IPS DF 4.7 (cell line): ENCODE measurements at regions not wholly inside any gene's neighbourhood (a gene's known extent, or its start where the extent isn't known, plus 50 kb on each side); places are given as distances from the start of the nearest gene placed in this dataset.

Experiments used
- DNase-seq: peaks from one replicate; pipeline ENCODE4 v3.0.0-alpha.2; 2013; ENCODE audit warnings: low spot score; ENCODE audit errors: extremely low read depth

DNA sequence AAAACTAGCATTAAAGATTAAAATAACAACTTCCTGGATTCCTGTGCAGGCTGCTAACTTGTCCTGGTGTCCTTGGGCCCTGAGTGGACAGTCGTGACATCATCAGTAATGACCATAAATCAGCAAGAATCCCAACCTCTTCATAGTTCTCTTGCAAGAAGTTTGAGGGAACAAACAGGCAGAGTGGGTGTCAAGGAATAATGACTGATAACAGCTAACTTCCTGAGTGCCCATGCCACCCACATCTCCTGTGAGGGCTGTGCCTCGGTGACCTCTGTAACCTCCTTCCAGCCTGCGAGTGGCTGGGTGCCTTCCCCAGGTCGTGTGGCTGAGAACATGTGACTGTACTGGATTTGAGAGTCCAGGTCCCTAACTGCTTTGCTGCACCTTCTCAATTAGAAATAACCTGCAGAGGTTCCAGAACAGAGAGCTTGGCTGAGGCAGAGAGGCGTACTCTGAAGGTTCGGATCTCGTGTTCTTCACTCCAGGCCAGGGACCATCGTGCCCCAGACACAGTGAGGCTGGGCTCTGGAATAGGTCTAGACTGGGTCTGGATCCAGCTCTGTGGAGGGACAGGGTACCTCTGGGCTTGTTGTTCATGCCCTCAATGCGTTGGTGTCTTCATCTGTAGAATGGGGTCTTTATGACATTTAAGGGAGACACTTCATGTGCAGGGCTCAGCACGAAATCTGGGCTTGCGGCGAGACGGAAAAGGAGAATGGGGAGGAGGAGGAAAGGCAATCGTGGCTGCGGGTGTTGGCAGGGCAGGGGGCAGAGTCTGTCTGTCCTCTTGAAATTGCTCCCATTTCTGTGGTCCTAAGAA is 313.1 kb upstream of the ZNF32 start:
- DNase-seq = no peak

DNA sequence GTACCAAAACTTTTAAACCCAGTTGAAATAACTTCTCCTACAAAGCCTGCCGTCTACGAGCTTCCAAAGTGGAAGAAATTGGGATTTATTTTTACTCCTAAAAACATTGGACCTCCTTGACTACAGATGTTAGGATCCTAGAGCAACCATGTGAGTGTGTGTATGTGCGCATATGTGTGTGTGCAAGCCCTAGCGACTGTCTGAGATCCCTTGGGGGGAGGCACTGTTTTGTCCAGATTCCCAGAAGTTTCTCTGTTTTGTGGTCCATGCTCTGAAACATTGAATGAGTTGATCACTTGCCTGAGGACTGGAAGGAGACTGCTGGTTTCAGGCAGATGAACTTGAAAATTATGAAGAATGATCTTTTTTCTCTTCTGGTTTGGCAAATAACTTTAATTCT is 312.3 kb upstream of the ZNF32 start:
- DNase-seq = no peak

DNA sequence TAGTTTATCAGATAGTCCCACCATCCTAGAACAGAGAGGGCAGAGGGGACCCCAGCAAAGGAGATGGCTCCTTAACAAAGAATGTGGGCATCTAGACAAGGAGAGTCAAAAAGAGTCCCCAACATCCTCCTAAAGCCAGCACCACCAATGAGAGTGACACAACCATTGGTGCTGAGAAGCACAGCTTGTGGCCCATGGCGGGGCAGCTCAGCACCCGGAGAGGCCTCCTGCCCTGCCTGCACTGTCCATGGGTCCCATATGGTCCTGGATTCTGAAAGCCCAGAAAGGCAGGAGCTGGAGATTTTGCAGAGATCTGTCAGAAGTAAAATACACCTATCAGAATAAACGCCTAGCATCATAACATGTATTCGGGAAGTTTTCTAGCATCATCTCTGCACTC is 311.8 kb upstream of the ZNF32 start:
- no peak for DNase-seq

DNA sequence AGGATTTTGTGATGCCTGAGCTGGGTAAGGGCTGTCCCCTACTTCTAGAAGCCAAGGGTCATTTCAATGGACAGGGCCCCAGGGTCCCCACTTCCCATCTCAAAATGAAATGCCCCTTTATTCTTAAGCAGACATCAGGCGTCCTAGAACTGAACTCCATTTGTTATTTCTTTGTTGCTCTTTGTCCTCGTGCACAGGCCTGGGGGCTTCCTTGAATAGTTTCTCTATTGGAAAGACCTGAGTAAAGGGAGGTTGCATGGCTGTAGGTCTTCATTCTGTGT is 311.4 kb upstream of the ZNF32 start:
- no peak for DNase-seq

DNA sequence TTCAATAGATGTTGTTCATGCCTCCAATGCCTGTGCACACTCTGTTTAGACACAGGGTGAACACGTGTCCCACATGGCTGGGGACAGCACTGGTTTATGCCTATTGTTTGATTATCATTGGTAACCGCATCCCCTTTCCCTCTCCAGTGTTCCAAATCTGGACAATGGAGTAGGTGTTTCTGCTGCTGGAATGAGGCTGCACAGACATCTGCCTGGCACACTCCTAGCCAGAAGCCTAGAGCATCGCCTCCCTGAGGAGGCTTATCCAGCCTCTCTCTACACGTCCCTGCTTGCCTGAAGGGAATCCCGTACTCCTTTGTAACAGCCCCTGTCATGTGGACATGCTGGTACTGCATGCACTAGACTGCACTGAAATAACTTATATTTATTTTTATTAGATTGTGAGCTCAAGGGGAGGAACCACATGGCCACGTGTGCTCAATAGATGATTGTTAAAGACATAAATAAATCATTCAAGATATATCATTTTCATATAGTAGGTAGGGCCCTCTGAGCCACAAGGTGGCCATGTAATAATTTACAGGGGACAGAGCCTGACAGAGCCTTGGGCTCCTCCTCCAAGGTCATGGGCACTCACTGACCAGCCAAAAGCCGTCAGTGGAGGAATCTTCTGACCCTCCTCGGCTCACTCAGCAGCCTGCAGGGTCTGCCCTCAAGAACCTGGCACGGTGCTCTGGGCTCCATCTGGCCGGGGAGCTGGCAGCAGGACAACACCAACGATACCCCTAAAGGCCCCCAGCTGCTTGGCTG is 310.9 kb upstream of the ZNF32 start:
- DNase-seq = no peak

DNA sequence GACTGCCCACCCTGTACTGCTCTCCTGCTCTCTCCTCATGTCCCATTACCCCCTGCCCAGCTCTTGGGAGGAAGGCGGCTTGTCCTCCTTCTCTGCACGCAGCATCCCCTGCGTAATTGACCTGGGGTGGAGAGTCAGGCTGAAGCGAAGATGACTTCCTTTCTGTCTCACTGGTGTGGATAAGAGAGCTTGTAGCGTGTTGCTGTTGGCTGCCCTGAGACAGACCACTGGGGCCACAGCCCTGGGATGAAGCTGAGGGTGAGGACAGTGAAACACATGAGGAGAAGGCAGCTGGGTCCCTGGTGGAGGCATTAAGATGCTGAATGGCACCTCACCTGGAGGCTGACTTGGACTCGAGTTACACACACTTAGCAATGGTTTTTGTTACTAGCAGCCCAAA is 310.3 kb upstream of the ZNF32 start:
- DNase-seq = no peak

DNA sequence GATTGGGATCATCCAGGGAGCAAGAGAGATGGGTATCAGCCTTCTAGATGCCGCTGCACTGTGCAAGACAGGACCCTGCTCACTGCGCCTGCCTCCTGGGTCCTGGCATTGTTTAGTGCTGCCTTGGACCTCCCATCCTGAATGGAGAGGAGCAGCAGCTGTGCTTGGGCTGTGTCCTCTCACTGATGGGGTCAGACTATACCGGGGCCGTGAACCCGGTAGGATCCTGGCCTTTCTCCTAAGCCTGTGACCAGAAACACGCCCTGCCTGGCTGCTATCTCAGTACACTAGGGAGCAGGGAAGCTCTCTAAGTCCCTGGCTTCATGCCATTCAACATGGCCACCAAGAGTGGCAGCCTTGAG is 309.4 kb upstream of the ZNF32 start:
- no peak for DNase-seq

DNA sequence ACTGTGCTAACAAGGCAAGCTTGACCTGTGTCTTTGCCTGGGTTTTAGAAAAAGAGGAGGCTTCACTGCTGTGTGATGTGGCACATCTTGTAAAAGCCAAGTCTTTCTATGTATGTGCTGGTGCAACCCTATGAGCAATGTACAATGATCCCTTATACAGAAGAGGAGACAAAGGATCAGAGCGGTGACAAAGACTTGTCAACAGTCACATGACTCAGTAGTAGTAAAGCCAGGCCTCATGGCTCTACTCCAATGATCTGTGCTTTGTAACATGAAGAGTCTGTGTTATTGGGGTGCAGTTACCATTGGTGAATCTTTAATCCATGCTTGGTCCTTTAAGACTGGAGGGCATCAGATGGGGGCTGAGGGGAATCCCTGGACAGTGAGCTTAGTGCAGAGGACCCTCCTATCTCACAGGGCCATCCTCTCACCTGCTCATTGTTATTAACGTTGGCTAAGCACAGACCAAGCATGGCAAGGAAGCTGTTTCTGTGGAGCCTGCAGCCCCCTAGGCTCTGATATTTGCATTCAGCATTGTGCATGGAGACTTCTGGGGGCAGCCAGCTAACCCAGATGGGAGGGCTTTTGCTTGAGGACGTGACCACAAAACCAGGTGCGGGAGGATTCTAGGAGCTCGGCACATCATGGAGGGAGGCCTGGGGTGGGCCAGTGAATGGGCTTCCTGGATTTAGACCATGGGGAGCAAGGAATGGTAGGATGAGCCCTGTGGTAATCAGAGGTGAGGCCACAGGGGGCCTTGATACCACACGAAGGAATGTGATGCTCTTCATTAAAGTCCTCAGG is 308.8 kb upstream of the ZNF32 start:
- no peak for DNase-seq

DNA sequence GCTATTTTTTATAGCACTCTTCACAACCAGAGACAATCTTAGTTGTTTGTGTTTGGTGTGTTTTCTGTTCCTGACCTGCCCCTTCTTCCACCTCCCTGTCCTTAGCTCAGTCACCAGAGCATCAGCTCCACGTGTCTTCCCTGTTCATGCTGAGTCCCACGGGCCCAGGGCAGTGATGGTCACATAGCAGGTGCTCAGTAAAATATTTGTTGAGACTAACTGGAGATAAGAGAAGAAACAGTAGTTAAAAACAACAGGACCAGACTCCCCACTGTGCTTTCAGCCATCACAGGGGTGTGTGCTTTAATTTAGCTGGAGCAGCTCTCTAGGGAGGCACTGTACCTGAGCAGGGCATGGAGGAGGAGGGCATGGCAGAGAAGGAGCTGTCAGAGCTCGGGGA is 307.3 kb upstream of the ZNF32 start:
- no peak for DNase-seq

DNA sequence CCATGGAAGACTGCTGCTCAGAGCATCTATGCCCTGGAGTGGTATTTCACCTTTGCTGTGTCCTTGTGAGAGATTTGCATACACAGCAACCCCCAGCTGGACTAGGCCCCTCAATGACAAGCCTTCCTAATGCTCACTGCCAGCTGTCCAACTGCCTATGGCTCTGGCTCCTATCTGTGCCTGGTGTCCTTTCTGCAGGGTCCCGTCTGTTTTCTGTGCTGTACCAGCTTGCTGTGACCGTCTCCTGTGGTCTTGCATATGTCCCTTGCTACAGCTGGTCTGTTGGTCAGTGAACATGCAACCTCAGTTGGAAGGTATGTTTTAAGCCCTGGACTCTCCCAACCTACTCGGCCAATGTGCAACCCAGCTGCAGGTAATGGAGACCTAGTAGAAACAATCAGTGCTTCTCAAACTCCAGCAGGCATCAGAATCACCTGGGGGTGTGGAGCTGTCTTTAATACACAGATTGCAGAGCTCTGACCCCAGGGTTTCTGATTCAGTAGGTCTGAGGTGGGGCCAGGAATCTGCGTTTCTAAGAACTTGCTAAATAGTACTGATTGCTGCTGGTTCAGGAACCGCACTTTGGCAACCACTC is 306.4 kb upstream of the ZNF32 start:
- no peak for DNase-seq

DNA sequence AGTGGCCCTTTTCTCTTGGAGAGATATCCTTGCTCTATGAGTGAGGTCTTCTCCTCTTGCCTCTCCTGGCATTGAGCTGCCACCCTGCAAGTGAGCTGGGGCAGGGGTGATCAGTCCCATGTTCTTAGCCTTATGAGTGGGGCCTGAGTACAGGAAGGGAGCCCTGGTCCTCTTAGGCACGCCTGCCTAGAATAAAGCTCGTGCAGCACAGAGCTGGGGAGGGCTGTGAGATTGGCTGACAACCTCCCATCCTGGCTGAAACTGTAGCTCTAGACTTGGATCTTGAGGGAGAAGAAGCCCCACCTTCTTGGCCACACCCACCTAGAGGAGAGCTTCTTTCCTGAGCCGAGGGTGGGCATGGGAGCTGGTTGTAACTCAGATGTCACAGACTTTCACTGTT is 305.0 kb upstream of the ZNF32 start:
- no peak for DNase-seq

DNA sequence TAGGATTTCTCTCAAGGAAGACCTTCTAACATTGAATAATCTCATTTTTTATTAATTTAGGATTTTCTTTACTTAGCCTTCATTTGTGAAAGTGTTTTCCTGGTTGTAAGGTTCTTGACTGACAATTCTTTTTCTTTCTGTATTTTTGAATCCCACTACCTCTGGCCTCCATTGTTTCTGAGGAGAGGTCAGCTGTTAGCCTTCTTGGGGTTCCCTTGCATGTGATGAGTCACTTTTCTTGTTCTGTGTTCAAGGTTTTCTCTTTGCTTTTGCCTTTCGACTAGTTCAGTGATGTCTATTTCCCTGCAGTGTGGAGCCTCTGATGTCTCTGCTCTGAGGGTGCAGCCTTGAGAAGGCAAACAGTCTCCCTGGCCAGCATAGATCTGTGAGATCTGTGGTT is 304.1 kb upstream of the ZNF32 start:
- DNase-seq = no peak

DNA sequence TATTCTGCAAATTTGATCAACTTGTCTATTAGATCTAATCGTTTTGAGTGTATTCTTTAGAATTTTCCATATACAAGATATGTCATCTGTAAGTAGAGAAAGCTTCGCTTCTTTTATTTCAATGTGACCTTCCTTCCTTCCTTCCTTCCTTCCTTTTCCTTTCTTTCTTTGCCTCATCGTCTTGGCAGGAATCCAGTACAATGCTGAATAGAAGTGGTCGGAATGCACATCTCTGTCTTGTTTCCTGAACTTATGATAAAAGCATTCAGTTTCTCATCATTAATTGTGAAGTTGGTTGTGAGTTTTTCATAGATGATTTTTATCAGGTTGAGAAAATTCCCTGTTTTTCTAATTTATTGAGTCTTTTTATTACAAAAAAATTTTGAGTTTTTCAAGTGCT is 300.7 kb upstream of the ZNF32 start:
- no peak for DNase-seq

DNA sequence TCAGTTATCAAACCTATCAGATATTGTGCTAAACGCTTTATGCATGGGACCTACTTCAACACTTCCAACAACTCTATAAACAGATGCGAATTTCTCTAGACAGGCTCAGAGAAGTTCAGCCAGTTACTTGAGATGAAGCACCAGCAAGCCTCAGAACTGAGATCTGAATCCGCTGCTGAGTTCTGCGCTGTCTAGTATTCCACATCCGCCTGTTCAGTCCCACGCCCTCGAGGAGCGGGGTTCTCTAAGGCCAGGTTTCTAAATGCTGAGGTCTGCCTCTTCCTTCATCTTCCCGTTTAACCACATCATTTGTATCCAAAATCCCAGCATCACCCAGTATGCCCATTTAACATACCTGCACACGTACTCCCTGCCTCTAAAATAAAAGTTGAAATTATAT is 297.8 kb upstream of the ZNF32 start:
- no peak for DNase-seq

DNA sequence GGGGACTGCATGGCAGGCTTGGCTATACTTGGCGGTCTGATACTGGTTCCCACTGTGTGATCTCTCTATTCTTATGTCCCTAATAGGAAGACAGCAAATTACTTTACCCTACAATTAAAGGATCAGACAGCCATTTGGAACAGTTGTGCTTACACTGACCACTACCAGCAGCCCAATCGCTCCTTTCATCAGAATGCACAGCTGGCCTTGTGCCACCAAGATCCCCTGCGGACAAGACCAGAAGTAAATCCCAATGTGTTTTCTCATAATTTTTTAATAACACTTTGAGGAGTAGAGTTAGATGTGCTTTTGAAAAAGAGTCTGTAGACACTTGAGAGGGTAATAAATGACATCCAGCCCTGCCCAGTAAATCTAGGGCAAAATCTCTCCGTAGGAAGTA is 297.2 kb upstream of the ZNF32 start:
- no peak for DNase-seq

DNA sequence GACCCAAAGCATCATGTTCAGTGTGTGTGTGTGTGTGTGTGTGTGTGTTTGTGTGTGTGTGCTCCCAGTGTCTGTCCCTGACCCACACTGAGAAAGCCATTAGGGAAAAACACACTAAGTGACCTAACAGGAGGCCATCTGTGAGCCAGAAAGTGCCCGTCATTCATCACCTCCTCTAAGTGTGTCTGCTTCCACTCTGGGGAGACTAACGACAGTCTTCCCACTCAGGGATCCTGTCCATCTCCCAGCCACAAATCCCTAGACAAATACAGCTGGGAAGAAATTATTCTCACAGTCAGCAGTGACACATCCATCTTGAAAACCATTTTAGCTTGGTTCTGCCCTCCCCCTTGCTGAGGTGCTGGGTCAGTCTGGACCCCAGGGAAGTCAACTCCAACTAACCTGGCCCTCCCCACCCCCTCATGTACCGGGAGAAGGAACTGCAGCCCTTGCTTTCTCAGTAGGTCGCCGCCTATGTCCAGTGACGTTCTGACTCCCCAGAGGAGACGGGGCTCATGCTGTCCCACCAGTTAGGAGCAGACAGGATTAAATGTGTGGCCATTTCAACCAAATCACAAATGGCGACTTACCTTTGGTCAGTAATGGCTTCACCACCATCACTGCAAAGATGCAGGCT is 296.5 kb upstream of the ZNF32 start:
- no peak for DNase-seq

DNA sequence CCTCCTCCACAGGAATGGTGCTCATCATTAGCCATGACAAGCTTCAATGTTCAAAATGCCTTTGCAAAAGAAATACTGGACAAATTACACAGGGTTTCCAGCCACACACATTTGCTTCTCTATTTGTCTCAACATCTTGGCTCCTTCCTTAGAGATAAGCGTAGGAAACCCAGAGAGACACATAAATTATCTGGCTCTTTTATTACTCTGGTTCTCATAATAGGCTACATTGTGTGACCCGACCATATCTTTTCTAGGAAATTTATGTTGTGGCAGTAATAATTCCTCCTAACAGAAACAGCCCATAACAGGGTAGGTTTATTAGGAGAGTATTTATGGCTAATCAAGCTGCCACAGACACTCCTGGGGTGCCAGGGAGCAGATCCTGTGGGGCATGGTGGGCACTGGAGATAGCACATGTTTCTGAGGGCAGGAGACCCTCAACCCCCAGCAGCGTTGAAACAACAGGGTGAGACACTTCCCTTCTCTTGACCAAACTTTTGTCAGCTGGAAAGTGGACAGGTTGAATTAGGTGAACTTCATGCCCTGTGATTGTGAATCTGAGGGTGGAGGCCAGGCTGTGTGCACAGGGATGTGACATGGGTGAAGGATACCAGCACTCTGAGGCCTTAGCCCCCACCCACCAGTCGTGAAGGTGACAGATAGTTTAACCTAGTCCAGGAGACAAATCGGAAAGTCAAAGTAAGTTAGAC is 295.9 kb upstream of the ZNF32 start:
- no peak for DNase-seq

DNA sequence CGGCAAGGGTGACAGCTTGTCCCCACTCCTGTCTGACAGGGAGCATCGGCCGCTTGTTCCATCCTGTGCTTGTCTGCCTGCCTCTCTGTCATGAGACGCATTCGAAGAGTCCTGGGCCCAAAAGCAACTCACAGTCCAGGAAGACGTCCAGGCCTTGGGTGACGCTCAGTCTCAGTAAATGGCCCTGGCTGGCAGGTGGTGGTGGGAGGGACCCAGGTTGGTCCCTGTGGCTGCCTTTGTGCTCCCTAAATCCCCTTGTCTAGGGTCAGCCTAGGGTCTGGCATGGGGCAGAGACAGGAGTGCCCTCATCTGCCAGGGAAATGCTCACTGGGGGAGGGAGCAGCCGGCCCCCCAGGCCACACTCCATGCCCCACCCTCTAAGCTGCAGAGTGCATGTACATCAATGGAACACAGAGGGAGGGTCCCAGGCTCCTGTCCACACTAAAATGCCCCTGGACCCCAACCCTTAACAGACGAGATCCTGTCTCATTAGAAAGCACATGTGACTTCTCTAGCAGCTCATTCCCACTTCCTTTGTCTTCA is 295.2 kb upstream of the ZNF32 start:
- DNase-seq = no peak

DNA sequence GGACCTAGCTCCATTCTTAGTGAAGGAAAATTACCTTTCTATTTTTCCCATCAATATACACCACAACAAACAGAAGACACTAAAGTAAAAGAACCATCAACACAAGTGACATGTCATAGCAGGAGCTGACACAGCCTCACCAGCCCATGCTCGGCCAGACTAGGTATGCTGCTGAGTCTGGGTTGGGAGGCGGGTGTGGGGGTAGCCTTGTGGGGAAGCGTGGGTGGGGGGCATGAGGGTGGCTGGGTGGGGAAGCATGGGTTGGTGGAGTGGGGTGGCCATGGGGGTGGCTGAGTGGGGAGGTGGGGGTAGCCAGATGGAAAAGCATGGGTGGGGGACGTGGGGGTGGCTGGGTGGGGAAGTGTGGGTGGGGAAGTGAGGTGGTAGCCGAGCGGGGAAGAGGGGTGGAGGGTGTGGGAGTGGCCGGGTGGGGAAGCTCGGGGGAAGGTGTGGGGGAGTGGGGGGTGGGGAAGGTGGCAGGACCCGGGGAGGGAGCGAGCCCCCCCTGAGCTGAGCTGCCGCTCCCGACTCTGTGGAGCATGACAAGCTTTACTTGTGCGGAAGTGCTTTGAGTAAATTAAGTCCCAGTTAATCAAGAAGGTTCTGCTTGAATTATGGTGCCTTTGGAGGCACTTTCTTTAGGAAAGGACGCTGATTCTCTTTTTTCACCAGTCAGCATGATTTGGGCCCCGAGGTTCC is 294.6 kb upstream of the ZNF32 start:
- DNase-seq = no peak
